NCI-H1105 (cell line): ENCODE measurements at regions not wholly inside any gene's neighbourhood (a gene's known extent, or its start where the extent isn't known, plus 50 kb on each side); places are given as distances from the start of the nearest gene placed in this dataset.

Experiments used
- DNase-seq: peaks from one replicate; lab custom pipeline; 2025; lab: John Stamatoyannopoulos, UW

- DNase-seq: no peak
Observed at GRCh38 chr14:100674897-100675619, 51.6 kb upstream of the DLK1 start.

DNA sequence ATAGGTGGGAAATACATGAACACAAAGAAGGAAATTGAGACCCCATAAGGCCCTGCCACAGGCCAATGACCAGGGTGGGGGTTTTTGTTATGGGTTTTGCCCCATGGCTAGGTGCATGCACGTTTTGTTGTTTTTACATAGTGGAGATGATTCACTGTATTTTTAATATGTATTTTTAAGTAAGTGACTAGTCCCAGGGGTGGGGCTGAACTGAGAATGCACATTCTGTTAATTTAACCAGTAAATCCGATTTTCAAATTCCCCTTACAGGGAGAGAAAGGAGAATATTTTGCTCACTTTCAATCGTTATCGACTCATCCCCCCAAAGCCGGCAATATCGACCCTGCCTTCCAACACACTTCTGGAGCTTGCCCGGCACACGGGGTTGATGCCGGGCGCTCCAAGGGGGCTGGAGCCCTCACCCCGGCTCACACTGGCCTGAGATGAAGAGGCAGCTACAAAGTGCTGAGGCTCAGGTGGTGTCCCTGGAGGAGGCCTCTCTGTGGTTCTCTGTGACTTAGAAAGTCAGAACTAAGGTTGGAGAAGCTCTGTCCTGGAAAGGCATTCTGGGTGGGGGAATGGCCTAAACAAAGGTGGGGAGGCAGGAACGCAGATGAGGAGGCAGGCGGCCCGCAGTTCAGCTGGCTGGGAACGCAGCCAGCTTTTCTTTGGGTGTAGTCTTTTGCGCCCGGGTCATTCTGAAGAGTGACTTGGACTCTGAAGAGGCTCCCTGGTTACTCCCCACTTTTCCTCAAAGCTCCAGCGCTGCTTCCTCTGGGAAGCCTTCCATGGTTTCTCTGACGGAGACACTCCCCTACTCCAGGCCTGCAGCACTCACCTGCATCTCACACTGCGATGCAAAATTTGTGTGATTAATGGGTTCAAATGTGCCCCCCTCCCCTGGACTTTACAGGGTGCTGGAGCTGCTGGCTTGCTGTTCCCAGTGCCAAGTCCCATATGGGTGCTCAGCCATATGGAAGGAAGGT, 50.7 kb upstream of the DLK1 start:
- DNase-seq: no peak
